ENCODE measurements at regions not wholly inside any gene's neighbourhood (a gene's known extent, or its start where the extent isn't known, plus 50 kb on each side); places are given as distances from the start of the nearest gene placed in this dataset.

DNA sequence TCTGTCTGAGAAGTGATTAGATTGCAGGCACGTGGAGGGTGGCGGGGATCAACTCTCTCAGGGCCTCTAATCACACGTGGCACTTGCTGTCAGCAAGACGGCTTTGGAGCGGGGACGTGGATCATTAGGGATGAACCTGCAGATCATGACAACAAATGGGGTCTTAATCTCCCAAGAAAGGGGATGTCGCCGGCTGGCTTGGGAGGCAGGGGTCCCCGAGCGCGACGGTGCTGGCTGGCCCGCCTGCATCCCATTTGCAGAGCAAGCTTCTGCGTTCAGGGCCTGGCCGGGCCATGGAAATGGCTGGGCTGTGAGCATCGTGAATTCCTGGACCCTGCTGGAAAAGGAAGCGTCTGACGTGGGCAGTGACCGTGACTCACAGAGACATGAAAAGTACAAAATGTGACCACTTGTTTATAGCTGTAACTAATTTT, 85.1 kb upstream of the SHOX start:
- 60 to 62% methylated on average over 13 of the region's 19 CpGs for WGBS, 2 donors
- no peak for TF ChIP-seq POLR2A (IDR thresholded peaks at IDR 0.05)
- TF ChIP-seq, protein P1, sequence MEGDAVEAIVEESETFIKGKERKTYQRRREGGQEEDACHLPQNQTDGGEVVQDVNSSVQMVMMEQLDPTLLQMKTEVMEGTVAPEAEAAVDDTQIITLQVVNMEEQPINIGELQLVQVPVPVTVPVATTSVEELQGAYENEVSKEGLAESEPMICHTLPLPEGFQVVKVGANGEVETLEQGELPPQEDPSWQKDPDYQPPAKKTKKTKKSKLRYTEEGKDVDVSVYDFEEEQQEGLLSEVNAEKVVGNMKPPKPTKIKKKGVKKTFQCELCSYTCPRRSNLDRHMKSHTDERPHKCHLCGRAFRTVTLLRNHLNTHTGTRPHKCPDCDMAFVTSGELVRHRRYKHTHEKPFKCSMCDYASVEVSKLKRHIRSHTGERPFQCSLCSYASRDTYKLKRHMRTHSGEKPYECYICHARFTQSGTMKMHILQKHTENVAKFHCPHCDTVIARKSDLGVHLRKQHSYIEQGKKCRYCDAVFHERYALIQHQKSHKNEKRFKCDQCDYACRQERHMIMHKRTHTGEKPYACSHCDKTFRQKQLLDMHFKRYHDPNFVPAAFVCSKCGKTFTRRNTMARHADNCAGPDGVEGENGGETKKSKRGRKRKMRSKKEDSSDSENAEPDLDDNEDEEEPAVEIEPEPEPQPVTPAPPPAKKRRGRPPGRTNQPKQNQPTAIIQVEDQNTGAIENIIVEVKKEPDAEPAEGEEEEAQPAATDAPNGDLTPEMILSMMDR (IDR thresholded peaks at IDR 0.05) = no peak
- intact Hi-C loops (cut with DNase I) = no loop called here
- Histone ChIP-seq H3K36me3 (no peaks in the 10 kb centered on the region), H3K27me3 (no peaks in the 10 kb centered on the region), H3K9me3 (peaks cover 0 to 2% (median 0%) of the 10 kb centered on the region in 3 donors), H3K4me1 (no peaks in the 10 kb centered on the region), H3K4me3 (no peak overlapping the region), H3K27ac (no peak overlapping the region)
- no peak for DNase-seq

- H3K9me3 ChIP-seq = peaks cover 0 to 8% (median 0%) of the 10 kb centered on the region in 3 donors
- TF ChIP-seq, protein P1 (IDR thresholded peaks at IDR 0.05) = no peak
- TF ChIP-seq POLR2A (IDR thresholded peaks at IDR 0.05) = no peak
- no peaks in the 10 kb centered on the region for H3K4me1 ChIP-seq
- no peaks in the 10 kb centered on the region for H3K36me3 ChIP-seq
- H3K4me3 ChIP-seq = no peak overlapping the region
- intact Hi-C loops (cut with DNase I) = no loop called here
- WGBS, 2 donors = 71 to 80% methylated on average over 1 of the region's 1 CpG
- H3K27me3 ChIP-seq = no peaks in the 10 kb centered on the region
- H3K27ac ChIP-seq = no peak overlapping the region
- no peak for DNase-seq
These were observed 80.1 kb upstream of the SHOX start for GRCh38 chrX:550514-550913.

DNA sequence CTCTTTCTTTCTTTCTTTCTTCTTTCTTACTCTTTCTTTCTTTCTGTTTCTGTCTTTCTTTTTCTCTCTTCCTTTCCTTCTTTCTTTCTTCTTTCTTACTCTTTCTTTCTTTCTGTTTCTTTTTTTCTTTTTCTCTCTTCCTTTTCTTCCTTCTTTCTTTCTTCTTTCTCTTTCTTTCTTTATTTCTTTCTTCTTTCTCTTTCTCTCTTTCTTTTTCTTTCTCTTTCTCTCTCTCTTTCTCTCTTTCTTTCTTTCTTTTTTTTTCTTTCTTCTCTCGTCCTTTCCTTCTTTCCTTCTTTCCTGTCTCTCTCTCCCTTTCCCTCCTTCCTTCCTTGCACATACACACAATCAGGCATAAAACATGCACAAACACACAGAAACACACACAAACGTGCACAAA, 79.3 kb upstream of the SHOX start:
- Histone ChIP-seq H3K27ac (no peak overlapping the region), H3K4me1 (no peaks in the 10 kb centered on the region), H3K9me3 (peaks cover 0 to 8% (median 0%) of the 10 kb centered on the region in 3 donors), H3K36me3 (no peaks in the 10 kb centered on the region), H3K27me3 (no peaks in the 10 kb centered on the region), H3K4me3 (no peak overlapping the region)
- intact Hi-C loops (cut with DNase I) = no loop called here
- 47 to 58% methylated on average over 2 of the region's 2 CpGs for WGBS, 2 donors
- TF ChIP-seq POLR2A (IDR thresholded peaks at IDR 0.05) = no peak
- TF ChIP-seq, protein P1 (IDR thresholded peaks at IDR 0.05) = no peak
- DNase-seq = no peak

DNA sequence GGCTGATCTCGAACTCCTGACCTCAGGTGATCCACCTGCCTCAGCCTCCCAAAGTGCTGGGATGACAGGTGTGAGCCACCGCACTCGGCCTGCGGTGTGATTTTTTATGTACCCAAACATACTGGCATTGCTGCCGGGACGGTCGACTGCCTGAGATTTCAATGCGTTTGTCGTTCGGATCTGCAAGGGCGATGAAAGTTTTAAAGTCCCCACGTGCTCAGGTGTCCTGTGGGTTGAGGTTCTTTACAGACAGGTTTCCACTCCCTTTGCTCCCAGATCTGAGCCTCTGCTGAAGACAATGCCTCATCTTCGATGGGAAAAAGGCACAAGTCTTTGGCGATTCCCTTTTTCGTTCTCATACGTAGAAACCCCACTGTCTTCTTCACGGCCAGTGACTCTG, 78.1 kb upstream of the SHOX start:
- Histone ChIP-seq H3K36me3 (no peaks in the 10 kb centered on the region), H3K4me3 (no peak overlapping the region), H3K27me3 (no peaks in the 10 kb centered on the region), H3K9me3 (peaks cover 0 to 16% (median 0%) of the 10 kb centered on the region in 3 donors), H3K4me1 (no peaks in the 10 kb centered on the region), H3K27ac (no peak overlapping the region)
- TF ChIP-seq POLR2A (IDR thresholded peaks at IDR 0.05) = no peak
- TF ChIP-seq, protein P1 (IDR thresholded peaks at IDR 0.05) = no peak
- WGBS, 2 donors = 89% methylated on average over 17 of the region's 17 CpGs
- intact Hi-C loops (cut with DNase I) = no loop called here
- DNase-seq = no peak

GRCh38 chrX:554271-554670, 76.3 kb upstream of the SHOX start:
- H3K27me3 ChIP-seq = no peaks in the 10 kb centered on the region
- no peak overlapping the region for H3K4me3 ChIP-seq
- peaks cover 0 to 16% (median 0%) of the 10 kb centered on the region in 3 donors for H3K9me3 ChIP-seq
- 77% methylated on average over 15 to 21 of the region's 21 CpGs for WGBS, 2 donors
- H3K27ac ChIP-seq = no peak overlapping the region
- no peaks in the 10 kb centered on the region for H3K4me1 ChIP-seq
- TF ChIP-seq, protein P1 (IDR thresholded peaks at IDR 0.05) = no peak
- TF ChIP-seq POLR2A (IDR thresholded peaks at IDR 0.05) = no peak
- intact Hi-C loops (cut with DNase I) = no loop called here
- no peak for DNase-seq
- H3K36me3 ChIP-seq = no peaks in the 10 kb centered on the region

Measured in esophagus squamous epithelium (tissue), 5 donors.